CD4-positive, alpha-beta T cell treated with Interleukin-21 for 1 hour (primary cell): ENCODE measurements at regions not wholly inside any gene's neighbourhood (a gene's known extent, or its start where the extent isn't known, plus 50 kb on each side); places are given as distances from the start of the nearest gene placed in this dataset.
"Not testable (repeated sequence)": the region's sequence is repeated elsewhere in the genome, so short reads cannot be mapped to it uniquely, and the experiment has no call there.

Experiments
- DNase-seq: peaks from one replicate; pipeline ENCODE4 v3.0.0-alpha.2; 2020

DNA sequence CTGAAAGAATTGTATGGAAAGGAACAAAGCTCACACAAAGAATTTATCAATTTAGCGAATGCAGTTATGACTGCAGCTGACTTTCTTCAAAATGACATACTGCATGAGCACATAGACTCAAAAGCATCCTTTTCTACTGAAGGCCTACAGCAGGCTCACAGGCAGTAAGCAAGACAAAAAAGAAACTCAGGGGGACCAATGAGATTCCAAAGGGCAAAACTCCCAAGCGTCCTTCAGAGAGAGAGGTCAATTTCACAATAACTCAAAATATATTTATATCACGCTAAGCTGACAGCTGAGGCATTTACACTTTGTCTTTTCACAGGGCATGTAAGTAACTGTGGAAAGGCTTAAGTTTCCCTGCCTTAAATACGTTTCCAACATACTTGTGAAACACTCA is 427.9 kb upstream of the RASGRP1 start:
- DNase-seq = no peak

DNA sequence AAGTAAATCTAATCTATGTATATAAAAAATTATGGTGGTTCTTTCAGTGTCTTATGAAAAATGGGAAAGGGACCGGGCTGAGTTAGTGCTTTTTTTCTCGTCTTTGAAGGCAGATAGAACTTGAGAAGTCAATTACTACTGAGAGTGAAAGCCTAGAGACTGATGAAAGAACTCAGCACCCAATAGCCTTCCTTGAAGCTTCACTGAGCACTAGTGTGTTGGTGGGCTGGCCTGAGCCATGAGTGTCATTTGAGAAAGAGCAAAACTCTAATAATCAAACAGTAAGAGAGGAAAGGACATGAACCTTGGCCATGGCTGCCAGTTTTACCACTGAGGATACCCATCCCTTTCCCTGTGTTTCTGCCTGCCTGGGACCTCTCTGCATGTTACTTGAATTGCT is 428.3 kb upstream of the RASGRP1 start:
- DNase-seq = no peak

DNA sequence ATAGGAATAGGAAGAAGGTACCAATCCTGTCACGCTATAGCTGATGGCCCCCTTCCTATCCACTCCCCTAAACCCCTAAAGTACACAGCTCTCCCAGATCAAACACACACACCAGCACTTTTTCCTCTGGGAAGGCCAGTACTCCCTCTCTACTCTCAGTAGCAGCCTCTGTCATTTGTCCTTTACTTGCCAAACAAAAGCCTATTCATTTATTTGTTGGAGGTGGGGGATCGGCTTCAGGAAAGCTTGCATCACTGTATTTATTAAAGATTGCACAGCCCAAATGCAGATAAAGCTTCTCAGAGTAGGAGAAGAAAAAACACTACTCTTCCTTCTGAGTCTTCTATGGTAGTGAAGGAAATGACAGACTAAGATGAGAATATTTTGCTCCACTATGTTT is 429.7 kb upstream of the RASGRP1 start:
- no peak for DNase-seq

DNA sequence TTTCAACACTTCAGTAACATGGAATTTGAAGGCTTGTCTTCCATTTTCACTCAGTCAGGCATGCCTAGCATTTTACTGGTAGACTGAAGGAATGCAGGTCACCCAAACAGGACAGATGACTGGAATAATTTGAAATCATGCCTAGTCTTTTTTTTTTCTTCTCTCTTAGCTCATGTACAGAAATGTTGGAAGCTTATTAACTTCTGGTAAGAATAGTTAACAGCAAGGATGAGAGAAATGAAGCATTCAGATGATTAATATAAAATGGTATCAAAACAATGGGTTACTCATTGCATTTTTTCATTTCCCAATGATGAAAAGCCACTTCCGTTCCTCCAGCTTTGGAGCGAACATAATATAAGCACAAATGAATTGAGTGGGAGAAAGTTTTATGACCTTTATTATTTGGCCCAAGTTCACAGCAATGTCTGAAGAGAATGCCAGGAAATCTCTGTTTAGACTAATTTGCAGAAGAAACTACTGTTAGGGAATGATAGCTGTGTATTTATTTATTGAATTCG is 431.6 kb upstream of the RASGRP1 start:
- no peak for DNase-seq

DNA sequence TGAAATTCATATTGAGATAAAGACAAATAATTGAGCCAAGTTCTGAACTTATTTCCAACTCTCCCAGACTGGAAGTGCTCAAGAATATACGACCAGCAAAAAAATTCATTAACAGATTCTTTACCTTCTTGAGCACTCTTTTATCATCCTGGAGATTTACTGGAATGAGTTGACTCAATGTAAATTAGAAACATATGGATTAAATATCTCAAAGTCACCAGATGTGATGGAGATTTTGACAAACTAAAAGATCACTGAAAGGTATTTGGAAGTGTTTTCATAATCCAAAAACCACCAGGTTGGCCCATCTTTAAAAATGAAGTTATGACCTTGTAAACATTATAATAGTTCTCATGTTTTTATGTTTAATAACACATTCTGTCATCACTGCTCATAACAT is 433.2 kb upstream of the RASGRP1 start:
- DNase-seq = no peak

DNA sequence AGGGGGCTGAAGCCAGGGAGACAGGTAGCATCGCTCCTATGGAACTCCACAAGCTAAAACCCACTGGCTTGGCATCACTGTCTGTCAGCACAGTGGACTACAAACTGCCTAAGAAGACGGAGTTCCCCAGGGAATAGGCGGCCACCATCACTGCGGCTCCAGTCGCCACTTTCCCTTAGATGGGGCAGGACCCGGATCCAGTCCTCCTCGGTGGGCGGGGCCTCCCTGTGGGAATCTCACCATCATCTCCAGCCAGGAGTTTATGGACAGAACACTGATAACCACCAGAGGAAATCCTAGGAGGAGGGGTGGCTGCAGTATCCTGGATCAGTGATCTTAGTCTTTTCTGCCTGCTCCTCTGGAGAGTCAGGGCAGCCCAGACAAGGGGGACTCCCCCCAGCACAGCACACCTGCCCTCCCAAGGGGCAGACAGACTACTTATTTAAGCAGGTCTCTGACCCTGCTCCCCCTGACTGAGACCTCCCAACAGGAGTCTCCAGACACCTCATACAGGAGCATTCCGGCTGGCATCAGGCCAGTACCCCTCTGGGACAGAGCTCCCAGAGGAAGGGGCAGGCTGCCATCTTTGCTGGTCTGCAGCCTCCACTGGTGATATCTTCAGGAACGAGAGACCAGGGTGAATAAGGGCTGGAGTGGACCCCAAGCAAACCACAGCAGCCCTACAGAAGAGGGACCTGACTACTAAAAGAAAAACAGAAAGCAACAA is 435.6 kb upstream of the RASGRP1 start:
- no peak for DNase-seq

DNA sequence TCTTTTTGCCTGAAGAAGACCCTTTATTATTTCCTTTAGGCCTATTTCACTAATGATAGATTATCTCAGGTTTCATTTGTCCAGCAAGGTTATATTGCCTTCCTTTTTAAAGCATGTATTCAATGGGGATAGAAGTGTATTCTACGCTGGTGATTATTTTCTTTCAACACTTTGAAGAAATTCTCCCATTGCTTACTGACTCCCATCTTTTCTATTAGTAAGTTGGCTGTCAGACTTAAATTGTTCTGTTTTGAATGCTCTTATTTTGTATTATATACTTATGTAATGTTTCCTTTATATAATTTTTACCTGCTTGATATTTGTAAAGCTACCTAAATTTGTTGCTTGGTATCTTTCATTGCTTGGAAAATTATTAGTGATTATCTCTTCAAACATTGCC is 445.1 kb upstream of the RASGRP1 start:
- DNase-seq = no peak

DNA sequence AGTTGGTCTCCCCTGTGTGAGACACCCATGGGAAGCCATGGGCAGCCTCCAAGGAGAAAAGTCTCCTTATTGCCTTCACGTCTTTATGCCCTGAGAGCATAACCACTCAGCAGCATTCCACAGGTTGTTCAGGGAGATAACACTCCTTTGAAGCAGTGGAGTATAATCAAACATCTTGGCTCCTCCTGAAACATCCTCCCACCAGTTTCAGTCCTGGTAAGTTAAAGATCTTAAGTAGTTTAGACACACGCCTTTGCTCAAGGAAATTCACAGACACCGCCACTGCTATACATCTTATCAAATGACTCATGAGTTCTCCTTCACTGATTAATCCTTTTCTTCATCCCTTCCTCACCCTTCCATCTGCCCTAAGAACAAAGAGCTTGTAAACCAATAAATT is 446.5 kb upstream of the RASGRP1 start:
- not testable (repeated sequence) for DNase-seq

DNA sequence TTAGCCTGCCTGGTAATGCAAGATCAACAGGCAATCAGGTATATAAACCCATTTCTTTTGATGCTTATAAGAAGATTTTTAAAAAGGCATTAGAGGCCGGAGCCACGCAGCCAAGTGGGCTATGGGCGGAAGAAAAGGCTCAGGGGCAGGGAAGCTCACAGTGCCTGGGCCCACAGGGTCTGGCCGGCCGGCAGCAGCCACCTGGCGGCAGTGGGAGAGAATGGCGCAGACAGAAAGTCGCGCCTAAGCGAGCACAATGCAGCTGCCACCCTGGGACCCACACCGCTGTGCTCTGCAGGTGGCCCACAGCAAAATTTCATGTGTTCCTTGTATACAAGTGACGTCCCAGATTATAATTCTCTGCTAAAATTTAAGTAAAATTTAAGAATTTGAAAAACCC is 448.6 kb upstream of the RASGRP1 start:
- DNase-seq = no peak

DNA sequence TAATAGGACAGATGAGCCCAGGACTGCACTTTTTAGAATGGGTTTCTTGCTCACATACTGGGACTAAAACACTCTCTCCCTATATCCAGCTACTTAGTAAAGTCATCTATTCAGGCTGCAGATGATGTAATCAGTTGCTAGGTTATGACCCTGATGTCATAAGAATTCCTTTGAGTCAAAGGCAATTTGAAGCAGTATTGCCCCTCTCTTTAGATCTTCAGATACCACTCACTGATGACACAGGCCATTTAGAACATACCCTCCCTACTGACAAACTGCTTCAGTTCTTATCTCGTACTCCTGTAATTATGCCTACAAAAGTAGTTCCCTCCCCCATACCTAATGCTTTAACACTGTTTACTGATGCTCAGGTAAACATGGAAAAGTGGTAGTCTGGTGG is 450.1 kb upstream of the RASGRP1 start:
- DNase-seq = no peak

DNA sequence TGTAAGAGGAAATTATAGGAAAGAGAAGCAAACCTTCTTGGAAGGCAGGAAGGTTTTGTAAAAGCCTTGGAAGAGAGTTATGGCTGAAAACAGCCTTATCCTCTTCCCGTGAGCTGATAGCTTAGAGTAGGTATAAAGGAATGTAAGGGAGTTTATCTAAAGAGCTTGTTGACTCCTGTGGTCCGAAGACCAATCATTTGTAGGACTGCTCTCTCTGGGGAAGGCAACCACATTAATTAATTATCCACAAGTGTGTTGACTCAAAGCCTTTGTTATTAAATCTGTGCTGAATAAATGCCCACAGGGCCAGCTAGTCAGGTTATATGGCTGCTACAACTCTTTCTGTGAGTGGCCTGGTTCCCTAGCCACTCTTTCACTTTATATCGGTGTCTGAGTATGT is 452.1 kb upstream of the RASGRP1 start:
- no peak for DNase-seq

DNA sequence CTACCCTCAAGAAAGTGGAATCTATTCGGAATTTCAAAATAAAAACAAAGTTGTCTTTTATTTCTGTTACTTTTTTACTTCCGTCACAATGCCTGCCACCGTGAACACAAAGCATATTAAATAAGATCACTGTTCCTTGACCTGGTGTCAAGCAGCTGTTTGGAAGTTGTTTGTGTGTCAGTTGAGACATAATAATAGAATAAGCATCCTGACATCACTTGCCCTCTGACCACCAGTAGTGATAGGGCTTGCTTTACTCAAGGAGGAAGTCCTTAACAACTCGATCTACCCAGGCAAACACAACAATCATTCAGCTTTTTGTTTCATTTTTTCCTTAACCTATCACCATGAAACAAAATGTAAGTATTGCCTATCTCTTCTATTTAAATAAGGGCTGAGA is 454.4 kb upstream of the RASGRP1 start:
- DNase-seq = no peak

DNA sequence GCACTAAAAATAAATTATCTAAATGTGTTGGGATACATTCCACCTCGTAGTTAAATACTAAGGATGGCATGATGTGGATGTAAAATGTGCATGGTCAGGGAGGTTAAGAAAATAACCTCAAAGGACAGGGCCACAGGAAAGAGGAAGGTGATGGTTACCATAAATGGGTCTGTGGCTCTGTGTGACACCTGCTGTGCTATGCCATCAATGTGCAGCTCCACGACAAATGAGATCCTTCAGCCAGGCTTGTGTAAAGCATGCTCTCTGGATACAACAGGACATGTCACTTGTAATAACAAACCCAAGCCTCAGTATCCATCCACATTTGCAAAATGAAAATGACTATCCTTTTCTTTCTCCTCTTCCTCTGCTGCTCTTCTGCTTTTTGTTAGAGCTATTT is 456.7 kb upstream of the RASGRP1 start:
- DNase-seq = no peak

DNA sequence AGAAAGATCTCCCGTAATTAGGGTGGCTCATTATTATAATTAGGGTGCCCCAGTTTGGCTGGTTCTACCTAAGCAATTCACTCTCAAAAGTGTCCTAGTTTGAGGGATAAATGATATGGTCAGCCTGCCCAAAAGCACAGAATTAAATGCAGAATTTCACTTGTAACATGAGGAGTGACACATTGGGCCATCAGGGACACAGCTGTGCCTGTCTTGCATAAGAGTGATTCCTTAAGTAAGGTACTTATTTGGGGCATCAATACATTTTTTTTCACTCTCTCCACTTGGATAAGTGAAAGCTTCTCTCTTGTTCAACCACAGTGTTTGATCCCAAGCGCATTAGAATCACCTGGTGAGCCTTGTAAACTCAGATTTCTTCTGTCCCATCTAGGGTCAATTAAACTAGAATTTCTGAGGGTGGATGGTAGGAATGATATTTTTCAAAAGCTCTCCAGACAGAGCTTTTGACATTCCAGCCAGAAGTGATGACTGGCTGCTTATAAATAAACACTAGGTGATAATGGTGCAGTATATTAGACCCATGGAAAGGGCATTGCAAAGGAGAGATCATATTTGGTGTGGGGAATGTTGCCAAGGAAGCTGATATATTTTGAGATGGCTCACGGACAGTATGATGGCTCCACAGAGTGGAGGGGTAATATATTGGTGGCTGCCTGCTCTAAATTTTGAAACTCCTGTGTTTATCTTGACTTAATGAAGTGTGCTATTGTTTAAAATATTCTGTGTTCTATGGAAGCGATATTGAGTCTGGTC is 458.1 kb upstream of the RASGRP1 start:
- DNase-seq = no peak

DNA sequence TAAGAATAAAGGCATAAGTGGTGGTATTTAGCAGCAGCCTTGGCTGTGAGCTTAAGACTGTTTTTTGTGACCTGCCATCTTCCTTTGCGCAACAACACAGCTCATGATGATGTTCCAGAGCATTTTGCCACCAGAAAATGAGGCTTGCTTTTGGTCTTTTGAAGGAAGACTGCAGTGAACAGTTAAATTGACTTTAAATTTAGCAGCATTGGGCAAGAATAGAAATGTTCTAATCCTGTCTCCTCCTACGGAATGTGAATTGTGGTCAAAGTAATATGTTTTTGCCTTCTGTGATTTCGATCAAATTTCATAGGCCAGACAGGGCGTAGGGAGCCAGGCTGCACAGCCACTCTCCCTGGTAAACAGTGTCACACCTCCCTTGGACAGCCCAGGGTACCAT is 460.7 kb upstream of the RASGRP1 start:
- DNase-seq = no peak

DNA sequence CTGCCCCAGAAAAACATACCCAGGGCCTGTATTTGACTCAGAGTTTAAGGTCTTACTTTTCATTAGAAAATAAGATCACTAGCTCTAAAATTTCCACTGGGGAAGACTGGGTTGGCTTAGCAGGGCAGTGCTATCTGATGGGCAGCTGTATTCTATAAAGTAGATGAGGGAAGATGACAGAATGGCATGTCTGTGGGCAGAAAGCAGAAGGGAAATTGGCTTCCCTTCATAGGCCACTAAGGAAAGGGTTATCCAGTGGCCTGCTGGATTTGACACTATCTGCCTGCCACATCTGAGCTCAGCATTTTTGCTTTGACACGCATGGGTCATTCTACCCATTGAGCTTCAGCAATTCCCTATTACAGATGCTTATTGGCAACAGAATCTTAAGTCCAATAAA is 461.3 kb upstream of the RASGRP1 start:
- no peak for DNase-seq

DNA sequence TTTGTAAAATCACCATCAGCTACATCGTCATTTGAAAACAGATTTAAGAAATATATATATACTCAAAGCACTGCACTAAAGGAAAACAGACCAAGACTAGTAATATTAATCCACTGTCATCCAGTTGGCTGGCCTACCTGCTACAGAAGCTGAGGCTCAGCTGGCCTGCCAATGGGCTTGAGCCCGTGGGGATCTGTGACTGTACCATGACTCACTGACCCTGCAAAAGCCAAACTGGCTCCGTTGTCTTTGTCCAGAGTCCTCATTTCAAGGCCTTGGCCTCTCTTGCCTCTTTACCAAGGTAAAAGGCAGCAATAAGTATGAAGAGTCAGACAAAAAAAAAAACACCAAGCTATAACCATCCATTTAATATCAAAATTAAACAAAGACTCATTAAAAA is 463.5 kb upstream of the RASGRP1 start:
- DNase-seq = no peak

DNA sequence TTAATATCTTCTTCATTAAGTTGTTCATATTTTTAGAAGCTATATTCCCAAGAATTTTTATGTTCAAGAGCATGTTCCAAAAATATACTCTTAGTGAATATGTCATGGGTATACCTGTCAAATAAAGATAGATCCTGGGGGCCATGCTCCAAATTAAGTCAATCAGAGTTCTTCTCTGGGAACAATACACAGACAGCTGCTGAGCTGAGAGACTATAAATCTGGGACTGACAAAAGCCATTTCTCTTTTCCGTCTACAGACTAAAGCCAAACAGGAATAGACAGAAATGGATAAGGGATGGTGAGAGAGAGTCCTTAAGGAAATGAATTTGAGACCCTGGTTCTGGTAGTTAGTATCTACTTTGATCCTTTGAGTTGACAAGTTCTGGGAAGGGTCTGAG is 465.1 kb upstream of the RASGRP1 start:
- DNase-seq = no peak

DNA sequence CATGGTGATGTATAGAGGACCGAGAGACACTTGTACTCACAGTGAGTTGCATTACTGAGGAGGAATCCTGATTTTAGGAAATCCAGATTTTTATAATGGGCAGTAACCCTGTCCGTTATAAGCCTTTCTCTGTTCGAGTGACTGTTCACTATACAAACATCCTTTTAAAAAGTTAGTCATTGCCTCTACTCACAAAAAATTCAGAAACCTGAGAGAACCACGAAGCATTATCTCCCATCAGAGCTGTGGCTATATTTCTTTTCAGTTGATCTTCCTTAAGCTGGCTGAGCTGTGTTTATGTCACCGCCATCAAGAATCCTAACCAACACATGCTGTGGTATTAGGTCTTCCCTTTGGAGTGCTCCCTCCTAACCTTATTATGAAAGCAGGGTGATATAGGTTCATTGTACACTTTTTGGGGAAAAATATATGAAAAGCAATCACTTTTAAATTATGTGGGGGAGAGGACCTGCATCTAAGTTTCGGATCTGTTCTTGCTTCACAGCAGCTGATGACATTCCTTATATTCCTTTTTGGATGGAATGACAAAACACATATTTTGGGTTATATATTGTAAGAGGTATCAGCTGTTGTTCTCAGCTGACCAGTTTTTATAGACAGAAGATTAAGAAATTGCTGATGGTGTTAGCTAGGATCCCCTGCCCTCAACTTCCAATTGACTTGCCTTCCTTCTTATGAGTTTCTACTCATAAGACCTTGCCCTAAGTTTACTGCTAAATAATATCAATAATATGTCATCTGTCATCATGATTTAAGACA is 465.9 kb upstream of the RASGRP1 start:
- no peak for DNase-seq

DNA sequence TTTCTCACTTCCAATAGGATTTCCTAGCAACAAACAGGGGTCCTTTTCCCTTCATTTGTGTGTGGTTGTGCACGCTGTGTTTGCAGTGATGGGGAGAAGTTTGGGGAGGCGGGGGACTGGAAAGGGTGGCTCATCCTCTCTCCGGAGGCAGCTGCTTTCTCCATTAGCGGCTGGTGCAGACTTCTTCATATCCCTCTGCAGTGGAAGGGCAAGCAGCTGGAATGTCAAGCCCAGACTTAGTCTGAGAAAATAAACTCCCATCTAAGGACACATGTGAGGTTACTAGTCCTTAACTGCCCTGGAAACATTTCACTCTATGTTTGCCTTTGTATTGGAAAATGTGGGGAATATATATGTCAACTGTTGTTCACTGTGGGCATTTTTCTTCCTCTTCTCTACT is 467.0 kb upstream of the RASGRP1 start:
- DNase-seq = no peak

DNA sequence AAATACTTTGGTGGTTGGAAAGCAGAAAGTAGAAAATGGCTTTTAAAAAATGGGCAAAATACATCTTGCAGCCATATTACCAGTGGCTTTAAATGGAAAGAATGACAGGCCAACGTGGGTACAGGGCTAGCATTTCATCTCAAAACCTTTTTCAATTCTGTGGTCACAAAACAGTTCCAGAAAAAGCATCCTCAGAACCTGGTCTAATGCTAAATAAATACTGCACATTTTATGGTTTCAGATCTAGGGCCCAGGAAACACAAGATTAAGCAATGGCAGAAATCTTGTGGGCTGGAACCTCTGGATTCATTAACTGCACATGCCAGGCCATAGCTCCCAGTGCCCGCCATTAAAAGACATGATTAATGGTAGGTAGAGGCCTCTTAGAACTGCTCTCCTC is 470.2 kb upstream of the RASGRP1 start:
- no peak for DNase-seq

DNA sequence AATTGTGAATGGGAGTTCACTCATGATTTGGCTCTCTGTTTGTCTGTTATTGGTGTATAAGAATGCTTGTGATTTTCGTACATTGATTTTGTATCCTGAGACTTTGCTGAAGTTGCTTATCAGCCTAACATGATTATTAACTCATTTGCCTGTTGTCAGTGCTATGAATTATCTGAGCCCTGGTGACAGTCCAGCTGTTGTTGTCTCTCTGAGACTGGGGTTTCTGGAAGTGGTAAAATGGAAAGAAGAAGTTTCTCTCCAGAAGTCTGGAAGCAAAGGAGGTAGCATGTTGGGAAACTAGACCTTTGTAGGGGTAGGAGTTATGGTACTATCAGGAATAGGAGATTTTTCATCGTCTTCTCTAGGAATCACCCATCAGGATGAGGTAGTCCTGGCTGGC is 473.0 kb upstream of the RASGRP1 start:
- not testable (repeated sequence) for DNase-seq

DNA sequence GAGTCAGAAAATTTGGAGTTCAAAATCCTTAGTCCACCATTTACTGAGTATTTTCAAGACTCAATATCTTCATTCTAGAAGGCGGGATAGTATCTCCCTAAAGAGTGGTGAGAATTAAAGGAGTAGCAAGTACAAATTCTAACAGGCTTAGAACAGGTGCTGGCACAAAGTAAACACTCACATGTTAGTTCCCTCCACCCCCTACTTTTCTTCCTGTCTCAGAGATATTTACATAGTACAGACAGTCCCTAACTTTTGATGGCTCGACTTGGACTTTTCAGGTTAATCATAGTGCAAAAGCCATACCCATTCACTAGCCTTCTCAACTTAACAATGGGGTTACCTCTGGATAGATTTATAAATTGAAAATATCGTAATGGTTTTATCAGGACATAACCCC is 476.2 kb upstream of the RASGRP1 start:
- no peak for DNase-seq

DNA sequence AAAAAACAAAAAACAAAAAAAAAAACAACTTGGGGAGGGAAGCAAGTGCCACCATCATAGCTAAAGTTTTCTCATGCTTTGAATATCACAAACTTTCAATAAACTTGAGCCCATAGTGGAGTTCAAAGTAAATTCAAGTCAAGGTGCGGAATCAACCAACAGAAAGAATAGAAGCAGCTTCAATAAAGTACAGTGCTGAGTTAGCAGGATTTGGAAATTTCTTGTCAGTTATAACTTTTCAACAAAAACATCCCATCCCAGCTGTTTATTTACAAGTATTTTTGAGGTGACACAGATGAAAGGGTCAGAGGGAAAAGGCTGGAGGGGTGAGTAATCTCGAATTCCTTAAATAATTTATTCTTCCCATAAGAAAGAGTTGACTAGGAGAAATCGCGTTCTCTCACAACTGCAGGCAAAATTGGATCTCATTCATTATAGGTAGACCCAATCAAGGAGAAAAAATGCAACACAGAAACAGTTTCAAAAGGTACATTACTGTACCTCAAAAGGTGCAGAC is 477.4 kb upstream of the RASGRP1 start:
- no peak for DNase-seq
